Skeletal muscle satellite cell (primary cell): ENCODE measurements at regions not wholly inside any gene's neighbourhood (a gene's known extent, or its start where the extent isn't known, plus 50 kb on each side); places are given as distances from the start of the nearest gene placed in this dataset.
"Not testable (repeated sequence)": the region's sequence is repeated elsewhere in the genome, so short reads cannot be mapped to it uniquely, and the experiment has no call there.

ENCODE experiments used
- H3K27me3 ChIP-seq: 2 replicates; pipeline ENCODE4 v1.7.0; 2013; ENCODE audit warnings: low read length; ENCODE audit not compliant: control insufficient read depth, insufficient read depth
- H3K36me3 ChIP-seq: 2 replicates; pipeline ENCODE4 v1.7.0; 2013; ENCODE audit warnings: mild to moderate bottlenecking, control low read depth, low read length; ENCODE audit not compliant: insufficient read depth
- H3K4me1 ChIP-seq: 2 replicates; pipeline ENCODE4 v1.7.0; 2013; ENCODE audit warnings: low read length; ENCODE audit not compliant: control insufficient read depth, insufficient read depth
- H3K4me2 ChIP-seq: 2 replicates; pipeline ENCODE4 v1.7.0; 2013; ENCODE audit warnings: mild to moderate bottlenecking, low read length
- H3K4me3 ChIP-seq: 2 replicates; pipeline ENCODE4 v1.7.0; 2013; ENCODE audit warnings: low read length
- H3K9ac ChIP-seq: 2 replicates; pipeline ENCODE4 v1.7.0; 2013; ENCODE audit warnings: mild to moderate bottlenecking, low read depth, low read length, moderate library complexity
- H3K9me3 ChIP-seq: replicated peaks from 2 replicates; pipeline ENCODE4 v1.7.0; 2013; ENCODE audit warnings: mild to moderate bottlenecking, control low read depth, low read length

GRCh38 chr14:106648874-106649273, 1122.5 kb downstream of the TMEM121 start:
- H3K9me3 ChIP-seq, H3K36me3 ChIP-seq, H3K4me1 ChIP-seq, H3K4me2 ChIP-seq, H3K9ac ChIP-seq, H3K4me3 ChIP-seq, H3K27me3 ChIP-seq: not testable (repeated sequence)

GRCh38 chr14:106651016-106651415, 1124.6 kb downstream of the TMEM121 start:
- Histone ChIP-seq H3K4me2 (no peak overlapping the region), H3K36me3 (no peaks in the 10 kb centered on the region), H3K9me3 (no peaks in the 10 kb centered on the region), H3K27me3 (no peaks in the 10 kb centered on the region), H3K4me3 (no peak overlapping the region), H3K9ac (no peak overlapping the region), H3K4me1 (no peaks in the 10 kb centered on the region)

- Histone ChIP-seq H3K4me2 (no peak overlapping the region), H3K9ac (no peak overlapping the region), H3K4me3 (no peak overlapping the region), H3K9me3 (no peaks in the 10 kb centered on the region), H3K4me1 (no peaks in the 10 kb centered on the region), H3K27me3 (no peaks in the 10 kb centered on the region), H3K36me3 (no peaks in the 10 kb centered on the region)
Observed at GRCh38 chr14:106652494-106652893, 1126.1 kb downstream of the TMEM121 start.

- Histone ChIP-seq H3K4me1 (no peaks in the 10 kb centered on the region), H3K27me3 (no peaks in the 10 kb centered on the region), H3K9ac (no peak overlapping the region), H3K4me2 (no peak overlapping the region), H3K9me3 (no peaks in the 10 kb centered on the region), H3K36me3 (no peaks in the 10 kb centered on the region), H3K4me3 (no peak overlapping the region)
Observed at GRCh38 chr14:106657460-106657859, 1131.1 kb downstream of the TMEM121 start.

- H3K27me3 ChIP-seq, H3K9me3 ChIP-seq, H3K4me1 ChIP-seq, H3K4me2 ChIP-seq, H3K9ac ChIP-seq, H3K4me3 ChIP-seq, H3K36me3 ChIP-seq: not testable (repeated sequence)
Observed at GRCh38 chr14:106658066-106658860, 1131.9 kb downstream of the TMEM121 start.

GRCh38 chr14:106661561-106661960, 1135.2 kb downstream of the TMEM121 start:
- H3K27me3 ChIP-seq, H3K9me3 ChIP-seq, H3K36me3 ChIP-seq, H3K4me1 ChIP-seq, H3K4me2 ChIP-seq, H3K4me3 ChIP-seq, H3K9ac ChIP-seq: not testable (repeated sequence)

GRCh38 chr14:106662936-106663550, 1136.7 kb downstream of the TMEM121 start:
- Histone ChIP-seq H3K4me1 (no peaks in the 10 kb centered on the region), H3K9ac (no peak overlapping the region), H3K4me2 (no peak overlapping the region), H3K36me3 (no peaks in the 10 kb centered on the region), H3K9me3 (no peaks in the 10 kb centered on the region), H3K27me3 (no peaks in the 10 kb centered on the region), H3K4me3 (no peak overlapping the region)

- not testable (repeated sequence) for H3K4me2 ChIP-seq, H3K27me3 ChIP-seq, H3K4me1 ChIP-seq, H3K9ac ChIP-seq, H3K36me3 ChIP-seq, H3K4me3 ChIP-seq, H3K9me3 ChIP-seq
Observed at GRCh38 chr14:106663805-106664410, 1137.5 kb downstream of the TMEM121 start.

- Histone ChIP-seq H3K27me3 (no peaks in the 10 kb centered on the region), H3K4me1 (no peaks in the 10 kb centered on the region), H3K9me3 (no peaks in the 10 kb centered on the region)
Observed at GRCh38 chr14:106665814-106666213, 1139.4 kb downstream of the TMEM121 start.

GRCh38 chr14:106666341-106666740, 1140.0 kb downstream of the TMEM121 start:
- no peaks in the 10 kb centered on the region for H3K36me3 ChIP-seq
- no peaks in the 10 kb centered on the region for H3K9me3 ChIP-seq
- no peak overlapping the region for H3K9ac ChIP-seq
- no peaks in the 10 kb centered on the region for H3K4me1 ChIP-seq
- no peak overlapping the region for H3K4me2 ChIP-seq
- no peaks in the 10 kb centered on the region for H3K27me3 ChIP-seq
- H3K4me3 ChIP-seq, result no peak overlapping the region

More at GRCh38 chr14:106665814-106666213, 1139.4 kb downstream of the TMEM121 start:
- H3K9ac ChIP-seq, result no peak overlapping the region
- no peaks in the 10 kb centered on the region for H3K36me3 ChIP-seq
- H3K4me2 ChIP-seq, result no peak overlapping the region
- H3K4me3 ChIP-seq, result no peak overlapping the region

- no peaks in the 10 kb centered on the region for H3K9me3 ChIP-seq
- no peak overlapping the region for H3K4me3 ChIP-seq
- no peaks in the 10 kb centered on the region for H3K4me1 ChIP-seq
- H3K36me3 ChIP-seq, result no peaks in the 10 kb centered on the region
- H3K4me2 ChIP-seq, result no peak overlapping the region
- H3K27me3 ChIP-seq, result no peaks in the 10 kb centered on the region
- H3K9ac ChIP-seq, result no peak overlapping the region
Observed at GRCh38 chr14:106670011-106670410, 1143.6 kb downstream of the TMEM121 start.

GRCh38 chr14:106674093-106674492, 1147.7 kb downstream of the TMEM121 start:
- not testable (repeated sequence) for H3K4me2 ChIP-seq, H3K4me1 ChIP-seq, H3K9ac ChIP-seq, H3K9me3 ChIP-seq, H3K4me3 ChIP-seq, H3K27me3 ChIP-seq, H3K36me3 ChIP-seq
